ENCODE measurements at regions not wholly inside any gene's neighbourhood (a gene's known extent, or its start where the extent isn't known, plus 50 kb on each side); places are given as distances from the start of the nearest gene placed in this dataset.
"Not testable (repeated sequence)": the region's sequence is repeated elsewhere in the genome, so short reads cannot be mapped to it uniquely, and the experiment has no call there.

DNA sequence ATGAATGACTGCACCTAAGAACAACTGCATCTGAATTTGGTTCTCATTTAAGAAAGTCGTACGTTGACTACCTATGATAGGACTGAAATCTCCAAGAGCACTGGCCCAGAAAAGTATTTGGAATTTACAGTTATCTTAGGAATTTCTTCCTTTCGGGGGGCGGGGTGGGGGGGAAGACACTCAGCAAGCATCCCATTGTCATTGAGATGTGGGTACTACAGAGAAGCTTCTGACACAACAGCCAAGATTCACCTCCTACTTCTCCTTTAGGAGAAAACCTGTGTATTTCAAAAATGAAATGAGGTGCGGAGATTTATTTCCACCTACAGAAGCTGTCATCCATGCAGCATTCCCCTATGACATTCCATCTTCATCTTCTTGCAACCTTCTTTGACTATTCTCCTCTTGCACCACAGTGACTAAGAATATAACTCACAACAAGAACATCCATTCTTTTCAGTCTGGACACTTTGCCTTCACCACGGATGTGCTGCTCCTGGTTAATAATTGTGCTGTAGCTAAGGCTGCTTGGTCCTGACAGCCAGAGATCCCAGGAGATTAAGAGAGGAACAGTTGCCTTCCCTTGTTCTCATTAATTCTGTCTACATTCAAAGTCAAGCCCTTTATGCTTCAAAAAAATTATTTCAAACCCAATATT is 98.4 kb upstream of the FRMD4A start:
- DNase-seq (ENCODE audit: low read depth, low spot score), result no peak

DNA sequence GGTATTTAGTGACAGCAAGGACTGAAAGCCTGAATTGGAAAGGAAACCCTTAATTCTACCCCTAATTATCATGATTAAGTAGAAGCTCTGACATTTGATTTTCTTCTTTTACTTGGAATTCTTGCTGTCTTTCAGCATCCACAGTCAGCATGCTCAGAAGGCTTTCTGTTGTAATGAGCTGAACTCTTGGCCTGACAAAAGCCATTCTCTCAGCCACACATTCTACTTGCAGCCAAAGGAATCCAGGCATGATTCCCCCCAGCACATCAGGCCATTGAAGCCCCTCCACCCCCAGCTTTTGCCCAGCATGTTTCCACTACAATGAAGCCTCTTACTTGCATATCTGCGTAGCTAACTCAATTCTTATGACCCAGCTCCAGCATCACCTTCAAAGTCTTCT is 94.3 kb upstream of the FRMD4A start:
- DNase-seq (ENCODE audit: low read depth, low spot score), result no peak

DNA sequence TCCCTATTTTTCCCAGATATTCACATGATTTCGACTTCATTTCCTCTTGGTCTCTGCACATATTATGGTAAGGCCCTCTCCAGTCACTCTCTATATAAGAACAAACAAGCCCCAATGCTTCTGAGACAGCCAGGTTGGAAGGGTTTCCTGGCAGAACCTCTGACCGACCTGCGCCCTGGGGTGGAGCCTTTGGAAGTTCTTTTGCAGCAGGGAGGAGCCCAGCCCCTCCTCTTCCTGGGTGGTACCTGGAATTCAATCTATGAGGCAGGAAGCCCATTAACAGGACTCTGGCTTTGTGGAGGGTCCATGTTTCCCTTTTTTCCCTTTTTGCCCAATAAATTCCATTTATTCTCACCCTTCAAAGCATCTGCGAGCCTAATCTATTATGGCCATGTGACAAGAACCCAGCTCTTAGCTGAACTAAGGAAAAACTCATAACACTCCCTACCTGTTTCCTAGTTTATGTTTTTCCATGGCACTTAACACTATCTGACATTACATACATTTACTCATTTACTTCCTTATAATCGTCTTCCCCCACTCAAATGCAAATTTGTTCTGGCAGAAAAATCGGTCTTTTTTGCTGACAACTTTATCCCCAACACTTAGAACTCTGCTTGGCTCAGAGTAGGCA is 92.5 kb upstream of the FRMD4A start:
- DNase-seq (ENCODE audit: low read depth, low spot score), result no peak

DNA sequence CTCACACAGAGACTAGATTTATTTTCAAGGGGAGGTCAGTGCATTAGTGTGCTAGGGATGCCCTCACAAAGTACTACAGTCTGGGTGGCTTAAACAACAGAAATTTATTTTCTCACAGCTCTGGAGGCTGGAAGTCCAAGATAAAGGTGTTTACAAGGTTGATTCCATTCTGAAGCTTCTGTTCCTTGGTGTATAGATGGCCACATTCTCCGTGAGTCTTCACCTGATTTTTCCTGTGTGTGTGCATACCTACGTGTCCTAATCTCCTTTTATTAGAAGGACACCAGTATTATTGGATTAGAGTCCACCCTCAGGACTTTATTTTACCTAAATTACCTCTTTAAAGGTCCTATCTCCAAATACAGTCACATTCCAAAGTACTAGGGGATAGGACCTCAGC is 91.7 kb upstream of the FRMD4A start:
- no peak for DNase-seq (ENCODE audit: low read depth, low spot score)

DNA sequence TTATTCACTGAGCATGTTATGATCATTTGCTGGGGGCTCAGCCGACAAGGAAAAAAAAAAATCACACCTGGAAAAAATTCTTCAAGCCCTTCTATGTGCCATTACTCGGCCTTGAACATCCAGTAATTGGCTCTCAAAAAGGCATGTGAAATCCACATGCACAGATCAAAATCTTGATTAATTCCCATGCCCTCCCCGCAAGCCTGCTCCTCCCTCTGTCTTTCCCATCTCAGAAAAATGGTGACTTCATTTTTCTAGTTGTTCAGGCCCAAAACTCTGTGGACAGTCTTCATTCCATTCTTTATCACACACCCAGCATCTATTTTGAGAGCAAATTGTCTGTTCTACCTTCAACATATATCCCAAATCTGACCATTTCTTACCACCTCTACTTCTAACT is 91.2 kb upstream of the FRMD4A start:
- DNase-seq (ENCODE audit: low read depth, low spot score), result no peak

DNA sequence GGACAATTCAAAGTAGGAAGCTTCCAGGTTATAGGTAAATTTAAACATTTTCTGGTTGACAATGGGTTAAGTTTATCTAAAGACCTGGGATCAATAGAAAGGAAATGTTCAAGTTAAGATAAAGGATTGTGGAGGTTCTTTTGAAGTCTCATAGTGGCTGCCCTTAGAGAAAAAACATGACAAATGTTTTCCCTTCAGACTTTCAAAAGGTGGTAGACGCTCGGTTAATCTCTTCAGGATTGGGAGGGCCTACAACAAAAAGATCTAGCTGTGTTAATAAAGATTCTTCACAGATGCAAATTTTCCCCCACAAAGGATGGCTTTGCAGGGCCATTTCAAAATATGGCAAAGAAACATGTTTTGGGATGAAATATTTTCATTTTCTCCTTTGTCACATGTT is 86.6 kb upstream of the FRMD4A start:
- DNase-seq (ENCODE audit: low read depth, low spot score), result not testable (repeated sequence)

DNA sequence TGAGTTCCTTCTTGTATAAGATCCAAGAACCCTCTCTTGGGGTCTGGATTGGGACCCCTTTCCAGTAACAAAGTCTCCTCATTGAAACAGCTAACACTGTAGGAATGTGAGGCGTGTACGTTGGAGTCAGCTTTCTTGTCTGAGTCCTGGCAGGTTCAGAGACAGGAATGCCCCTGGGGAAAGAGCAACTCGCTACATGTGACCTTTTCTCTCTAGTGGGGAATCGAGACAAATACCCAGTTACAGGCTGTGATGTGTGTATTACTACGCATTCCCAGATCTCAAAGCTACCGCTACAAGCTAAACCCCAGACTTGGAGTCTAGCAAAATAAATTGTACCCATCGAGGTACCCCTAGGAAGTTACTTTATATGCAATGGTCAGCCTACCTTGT is 85.6 kb upstream of the FRMD4A start:
- DNase-seq (ENCODE audit: low read depth, low spot score), result no peak

DNA sequence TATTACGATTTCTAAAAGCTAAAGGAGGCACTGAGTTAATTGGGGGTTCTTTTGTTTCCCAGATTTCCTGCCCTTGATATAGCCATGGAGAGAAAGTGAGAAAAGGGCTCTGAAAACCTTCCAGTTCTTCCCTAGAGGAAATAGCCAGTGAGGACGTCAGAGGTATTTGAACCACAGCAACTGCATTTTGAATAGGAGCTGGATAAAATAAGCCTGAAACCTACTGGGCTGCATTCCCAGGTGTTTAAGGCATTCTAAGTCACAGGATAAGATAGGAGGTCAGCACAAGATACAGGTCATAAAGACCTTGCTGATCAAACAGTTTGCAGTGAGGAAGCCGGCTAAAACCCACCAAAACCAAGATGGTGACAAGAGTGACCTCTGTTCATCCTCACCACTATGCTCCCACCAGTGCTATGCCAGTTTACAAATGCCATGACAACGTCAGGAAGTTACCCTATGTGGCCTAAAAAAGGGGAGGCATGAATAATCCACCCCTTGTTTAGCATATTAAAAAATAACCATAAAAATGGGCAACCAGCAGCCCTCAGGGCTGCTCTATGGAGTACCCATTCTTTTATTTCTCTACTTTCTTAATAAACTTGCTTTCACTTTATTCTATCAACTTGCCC is 85.1 kb upstream of the FRMD4A start:
- no peak for DNase-seq (ENCODE audit: low read depth, low spot score)

DNA sequence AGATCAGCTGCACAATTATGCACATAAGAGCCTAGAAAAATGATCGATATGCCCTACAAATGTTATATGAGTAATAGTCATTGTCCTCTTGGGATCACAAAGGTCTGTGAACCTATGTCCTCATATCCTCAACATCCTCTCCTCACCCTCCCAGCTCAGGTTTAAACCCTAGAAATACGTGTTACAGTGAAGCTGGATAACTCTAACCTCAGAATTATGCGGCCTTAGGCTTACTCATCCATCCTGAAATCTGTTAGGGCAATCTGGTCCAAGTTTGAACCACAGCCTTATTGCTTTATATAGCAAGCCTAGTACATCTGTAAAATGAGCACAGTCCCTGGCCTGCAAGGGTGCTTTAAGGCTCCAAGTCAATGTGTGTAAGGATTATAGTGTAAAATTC is 84.2 kb upstream of the FRMD4A start:
- DNase-seq (ENCODE audit: low read depth, low spot score), result no peak

DNA sequence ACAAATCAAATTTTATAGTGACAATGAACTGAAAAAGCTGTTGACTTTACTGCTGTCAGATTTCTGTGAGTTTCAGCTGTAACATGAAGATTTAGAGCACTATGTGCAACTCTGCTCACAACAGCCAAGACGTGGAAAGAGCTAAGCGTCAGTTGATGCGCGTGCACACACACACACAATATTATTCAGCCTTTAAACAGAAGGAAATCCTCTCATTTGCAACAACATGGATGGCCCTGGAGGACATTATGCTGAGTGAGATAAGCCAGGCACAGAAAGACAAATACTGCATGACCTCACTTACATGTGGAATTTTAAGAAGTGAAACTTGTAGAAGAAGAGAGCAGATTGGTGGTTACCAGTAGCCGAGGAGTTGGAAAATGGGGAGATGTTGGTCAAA is 82.8 kb upstream of the FRMD4A start:
- no peak for DNase-seq (ENCODE audit: low read depth, low spot score)

DNA sequence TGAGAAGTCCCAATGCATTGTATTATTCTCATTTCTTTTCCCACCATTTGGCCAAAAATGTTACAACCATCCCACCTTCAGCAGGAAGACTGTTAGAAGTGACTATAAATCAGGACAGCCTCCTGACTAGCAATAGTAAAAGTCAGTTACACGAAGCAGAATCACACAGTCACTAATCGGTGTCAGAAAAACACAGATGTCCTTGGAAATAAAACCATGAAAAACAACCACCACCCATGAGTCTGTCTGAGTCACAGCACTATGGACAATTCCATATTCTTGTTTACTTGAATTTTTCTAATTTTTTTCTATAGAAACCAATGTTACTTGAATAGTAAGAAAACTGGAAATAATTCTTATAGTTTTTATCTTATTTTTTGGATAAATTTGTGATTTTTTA is 81.9 kb upstream of the FRMD4A start:
- DNase-seq (ENCODE audit: low read depth, low spot score), result no peak

DNA sequence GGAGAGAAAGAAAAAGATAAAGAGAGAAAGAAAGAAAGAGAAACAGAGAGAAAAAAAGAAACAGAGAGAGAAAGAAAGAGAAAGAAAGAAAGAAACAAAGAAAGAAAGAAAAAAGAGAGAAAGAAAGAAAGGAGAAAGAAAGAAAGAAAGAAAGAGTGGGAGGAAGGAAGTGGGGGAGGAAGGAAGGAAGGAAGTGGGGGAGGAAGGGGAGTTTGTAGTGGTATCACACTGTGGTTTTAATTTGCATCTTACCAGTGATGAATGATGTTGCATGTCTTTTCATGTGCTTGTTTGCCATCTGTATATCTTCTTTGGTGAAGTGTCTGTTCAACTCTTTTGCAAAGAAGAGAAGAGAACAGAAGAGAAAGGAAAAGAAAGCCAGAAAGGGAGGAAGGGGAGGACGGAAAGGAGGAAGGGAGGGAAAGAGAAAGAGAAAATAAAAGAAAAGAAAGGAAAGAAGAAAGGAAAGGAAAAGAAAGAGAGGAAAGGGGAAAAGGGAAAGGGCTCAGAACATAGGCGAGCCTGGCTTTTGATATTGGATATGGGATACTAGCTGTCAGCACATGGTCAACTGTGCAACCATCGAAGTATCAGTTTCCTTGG is 79.2 kb upstream of the FRMD4A start:
- no peak for DNase-seq (ENCODE audit: low read depth, low spot score)

DNA sequence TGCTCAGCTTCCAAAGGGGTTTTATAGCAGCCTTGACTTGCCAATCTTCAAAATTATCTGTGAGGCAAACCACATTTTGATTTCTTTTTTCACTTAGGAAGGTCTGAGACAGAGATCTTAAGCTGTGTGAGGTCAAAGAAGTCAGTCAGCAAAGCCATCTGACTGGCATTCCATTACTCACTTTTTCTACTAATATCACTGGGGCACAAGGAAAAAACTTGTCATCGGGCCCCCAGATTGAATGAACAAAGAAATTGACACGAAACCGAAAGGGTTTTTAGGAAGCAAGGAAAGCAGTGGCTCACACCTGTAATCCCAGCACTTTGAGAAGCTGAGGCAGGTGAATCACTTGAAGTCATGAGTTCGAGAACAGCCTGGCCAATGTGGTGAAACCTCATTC is 78.5 kb upstream of the FRMD4A start:
- DNase-seq (ENCODE audit: low read depth, low spot score), result peak; percentile 43

DNA sequence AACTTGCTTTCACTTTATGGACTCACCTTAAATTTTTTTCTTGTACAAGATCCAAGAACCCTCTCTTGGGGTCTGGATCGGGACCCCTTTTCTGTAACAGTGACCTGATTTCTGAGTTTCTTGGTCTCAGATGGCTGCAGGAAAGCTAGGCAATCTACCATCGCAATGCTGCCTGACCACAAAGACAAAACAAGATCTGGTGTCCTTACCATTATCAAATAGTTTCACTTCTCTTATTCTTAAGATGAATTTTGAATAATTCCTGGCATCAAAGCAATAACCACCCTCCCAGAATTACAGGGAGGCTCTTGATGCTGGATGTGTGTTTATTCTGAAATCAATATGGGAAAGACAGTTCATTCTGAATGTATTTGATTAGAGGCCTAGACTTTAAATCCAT is 77.4 kb upstream of the FRMD4A start:
- DNase-seq (ENCODE audit: low read depth, low spot score), result no peak

DNA sequence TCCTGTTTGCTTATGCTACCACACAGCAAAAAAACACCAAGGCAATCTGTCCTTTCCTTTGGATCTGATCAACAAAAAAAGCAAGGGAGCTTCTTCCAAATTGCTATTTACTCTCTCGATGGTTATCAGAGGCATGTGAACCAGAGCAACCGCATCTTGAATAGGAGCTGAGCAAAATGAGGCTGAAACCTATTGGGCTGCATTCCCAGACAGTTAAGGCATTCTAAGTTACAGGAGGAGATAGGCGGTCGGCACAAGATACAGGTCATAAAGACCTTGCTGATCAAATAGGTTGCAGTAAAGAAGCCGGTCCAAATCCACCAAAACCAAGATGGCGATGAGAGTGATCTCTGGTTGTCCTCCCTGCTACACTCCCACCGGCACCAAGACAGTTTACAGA is 76.8 kb upstream of the FRMD4A start:
- DNase-seq (ENCODE audit: low read depth, low spot score), result no peak

DNA sequence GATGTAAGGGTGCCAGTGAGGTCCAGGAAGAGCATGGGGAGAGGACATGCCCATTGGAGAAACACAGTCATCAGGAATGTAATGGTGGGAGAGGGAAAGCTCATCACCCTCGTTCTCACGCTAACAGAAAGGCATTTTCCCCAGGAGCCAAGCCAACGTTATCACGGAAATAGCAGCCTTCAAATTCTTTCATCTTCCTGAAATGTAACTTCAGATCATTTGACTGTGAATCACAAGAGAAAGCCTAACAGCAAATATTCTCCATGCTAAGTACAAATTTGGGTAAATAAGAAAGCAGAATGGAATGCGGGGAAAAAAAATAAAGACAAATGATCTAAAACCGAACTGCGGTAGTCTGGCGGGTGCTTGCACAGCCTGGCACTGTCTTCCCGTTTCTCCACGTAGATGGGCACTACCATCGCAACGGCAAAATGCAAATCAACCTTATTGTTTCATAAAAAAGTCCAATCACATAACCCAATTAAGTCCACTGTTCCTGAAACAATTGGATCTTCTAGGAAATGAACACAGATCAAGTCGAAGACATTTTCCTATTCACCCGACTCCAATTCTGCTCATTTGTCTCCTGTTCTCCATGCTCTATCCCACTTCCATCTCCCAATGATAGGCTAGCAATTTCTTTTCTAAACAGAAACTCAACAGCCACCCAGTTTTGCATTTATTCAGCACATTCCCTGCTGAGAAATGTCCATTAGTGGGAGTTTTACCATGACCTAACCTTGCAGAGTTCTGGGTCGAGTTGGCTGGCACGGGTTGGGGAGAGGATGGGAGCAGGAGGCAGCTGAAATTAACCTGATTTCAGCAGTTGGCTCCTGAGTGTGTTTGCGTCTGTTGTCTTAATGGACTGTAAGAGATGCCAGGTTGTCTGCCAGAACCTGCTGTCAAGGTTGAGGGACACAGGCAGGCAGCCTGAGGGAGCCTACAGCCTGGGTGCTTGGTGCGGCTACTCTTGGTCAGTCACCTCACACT is 74.6 kb upstream of the FRMD4A start:
- no peak for DNase-seq (ENCODE audit: low read depth, low spot score)

DNA sequence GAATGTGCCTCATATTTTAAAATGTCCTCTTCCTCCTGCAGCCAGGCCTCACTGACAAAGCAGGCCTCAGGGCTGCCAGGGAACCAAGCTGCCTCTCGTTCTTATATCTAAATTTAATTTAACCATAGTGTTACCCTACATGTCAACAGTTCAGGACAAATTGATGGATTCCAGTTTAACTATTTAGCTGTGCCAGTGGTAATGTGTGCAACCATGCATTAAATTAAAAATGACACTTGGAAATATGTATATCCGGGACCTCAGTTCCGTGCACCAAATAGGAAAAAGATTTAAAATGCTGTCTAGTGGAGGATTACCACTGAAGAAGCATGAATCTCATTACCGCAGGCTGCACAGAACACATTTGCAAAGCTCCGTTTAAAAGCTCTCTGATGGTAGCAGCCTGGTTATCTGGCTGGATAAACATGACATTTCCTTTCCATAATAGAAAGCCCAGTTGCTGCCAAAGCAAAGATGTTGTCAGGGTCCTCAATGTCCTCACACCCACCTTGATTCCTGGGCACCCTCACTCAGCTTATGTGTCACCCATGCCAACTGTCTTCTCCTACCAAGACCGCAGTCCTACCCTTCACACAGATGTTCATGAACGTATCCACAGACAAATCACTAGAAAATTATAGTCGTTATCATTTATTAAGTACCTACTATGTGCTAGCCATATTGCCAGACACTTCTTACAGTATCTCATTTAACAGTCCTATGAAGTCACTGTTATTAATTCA is 73.3 kb upstream of the FRMD4A start:
- DNase-seq (ENCODE audit: low read depth, low spot score), result no peak

DNA sequence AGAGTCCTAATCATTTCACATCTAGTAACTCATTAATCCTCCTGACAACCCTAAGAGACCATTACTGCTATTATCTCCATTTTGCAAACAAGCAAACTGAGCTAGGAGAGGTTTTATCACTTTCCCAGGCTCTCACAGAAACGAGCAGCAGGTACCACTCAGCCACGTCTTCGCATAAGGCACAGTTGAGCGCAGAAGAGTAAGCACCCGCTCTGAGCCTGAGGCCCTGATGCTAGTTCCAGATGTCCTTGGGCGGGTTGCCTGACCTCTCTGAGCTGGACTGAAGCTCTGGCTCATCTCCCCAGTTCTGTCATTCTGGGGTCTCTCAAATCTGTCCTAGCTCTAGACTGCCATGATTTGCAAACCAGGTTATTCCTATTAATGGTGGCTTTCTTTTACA is 72.6 kb upstream of the FRMD4A start:
- DNase-seq (ENCODE audit: low read depth, low spot score), result no peak

DNA sequence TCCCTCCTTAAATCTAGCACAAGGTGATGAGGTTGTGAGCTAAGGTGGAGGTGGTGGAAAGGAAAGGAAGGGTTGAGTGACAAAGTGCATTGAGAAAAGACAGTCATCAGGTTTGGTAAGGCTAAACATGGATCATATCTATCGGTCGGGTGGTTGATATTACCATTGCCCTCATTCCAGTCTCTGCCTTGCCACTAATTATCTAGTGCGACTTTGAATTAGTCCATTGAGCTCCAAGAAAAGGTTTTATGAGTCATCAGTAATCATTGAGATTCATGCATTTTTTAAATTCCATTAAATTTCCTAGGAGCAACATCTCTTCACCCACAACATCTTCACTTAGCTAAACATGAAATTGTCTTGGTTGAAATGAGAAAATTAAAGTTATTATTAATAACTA is 68.9 kb upstream of the FRMD4A start:
- DNase-seq (ENCODE audit: low read depth, low spot score), result no peak

DNA sequence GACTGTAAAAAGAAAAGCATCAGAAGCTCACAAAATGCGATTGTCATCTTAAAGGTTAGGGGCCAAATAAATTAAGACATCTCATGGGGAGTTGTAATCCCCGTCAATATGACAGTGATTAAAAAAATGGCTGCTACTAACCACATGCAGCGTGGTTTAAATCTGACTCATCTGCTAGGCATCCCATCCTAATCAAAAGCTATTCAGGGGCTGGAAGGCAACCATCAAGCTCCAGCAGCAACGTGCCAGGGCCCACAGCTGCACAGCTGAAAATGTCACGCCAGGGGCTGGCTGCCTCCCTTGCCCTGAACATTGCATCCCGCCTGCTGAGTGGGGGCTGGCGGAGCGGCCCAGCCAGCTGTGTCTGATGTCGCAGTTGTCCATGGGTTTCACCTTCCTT is 66.3 kb upstream of the FRMD4A start:
- DNase-seq (ENCODE audit: low read depth, low spot score), result no peak

DNA sequence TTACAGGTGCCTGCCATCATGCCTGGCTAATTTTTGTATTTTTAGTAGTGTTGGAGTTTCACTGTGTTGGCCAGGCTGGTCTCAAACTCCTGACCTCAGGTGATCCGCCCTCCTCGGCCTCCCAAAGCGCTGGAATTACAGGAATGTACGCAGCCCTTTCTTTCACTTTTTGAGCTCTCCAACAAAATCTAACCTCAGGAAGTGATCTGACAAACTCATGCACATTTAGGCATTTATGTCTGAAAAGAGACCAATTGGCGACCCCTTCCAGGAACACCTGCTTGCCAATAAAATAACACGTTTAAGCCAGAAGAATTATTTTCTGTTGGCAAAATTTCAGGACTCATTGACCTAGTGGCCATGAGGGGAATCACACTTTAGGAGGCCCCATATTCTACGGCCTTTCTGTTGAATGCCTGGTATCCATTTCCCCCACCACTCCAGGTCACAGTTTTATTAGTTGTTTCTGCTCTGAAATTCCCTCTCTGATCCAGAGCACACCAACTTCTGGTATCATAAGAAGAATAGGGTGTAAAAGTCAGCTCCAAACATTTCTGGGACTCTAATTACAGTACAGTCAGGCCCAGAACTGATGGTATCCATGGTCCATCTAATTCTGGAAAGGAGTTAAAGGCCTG is 65.8 kb upstream of the FRMD4A start:
- no peak for DNase-seq (ENCODE audit: low read depth, low spot score)
